Neural crest cell (in vitro differentiated cells): ENCODE measurements at regions not wholly inside any gene's neighbourhood (a gene's known extent, or its start where the extent isn't known, plus 50 kb on each side); places are given as distances from the start of the nearest gene placed in this dataset.

Experiments
- DNase-seq: peaks from one replicate; pipeline ENCODE4 v3.0.0; 2021; ENCODE audit warnings: low read depth, mixed read lengths, low spot score
- H3K27ac Mint-ChIP-seq: one replicate; pipeline ENCODE4 v1.8.0; 2021; ENCODE audit warnings: mild to moderate bottlenecking, mixed read lengths; ENCODE audit not compliant: unreplicated experiment
- H3K27me3 Mint-ChIP-seq: 2 replicates; pipeline ENCODE4 v1.8.0; 2021; ENCODE audit warnings: low read depth, mild to moderate bottlenecking, mixed read lengths
- H3K36me3 Mint-ChIP-seq: 2 replicates; pipeline ENCODE4 v1.8.0; 2021; ENCODE audit warnings: low read depth, mild to moderate bottlenecking, mixed read lengths
- H3K4me1 Mint-ChIP-seq: 2 replicates; pipeline ENCODE4 v1.8.0; 2021; ENCODE audit warnings: mixed read lengths
- H3K4me3 Mint-ChIP-seq: one replicate; pipeline ENCODE4 v1.8.0; 2021; ENCODE audit warnings: mild to moderate bottlenecking, mixed read lengths
- H3K9me3 Mint-ChIP-seq: 2 replicates; pipeline ENCODE4 v1.8.0; 2021; ENCODE audit warnings: mixed read lengths
- TF ChIP-seq, protein P1 (sequence below): fragments of 200-600 bp; sonication (generic); conservative IDR thresholded peaks from 2 replicates; pipeline ENCODE4 v1.5.0; 2021; ENCODE audit warnings: antibody characterized with exemption, mild to moderate bottlenecking

DNA sequence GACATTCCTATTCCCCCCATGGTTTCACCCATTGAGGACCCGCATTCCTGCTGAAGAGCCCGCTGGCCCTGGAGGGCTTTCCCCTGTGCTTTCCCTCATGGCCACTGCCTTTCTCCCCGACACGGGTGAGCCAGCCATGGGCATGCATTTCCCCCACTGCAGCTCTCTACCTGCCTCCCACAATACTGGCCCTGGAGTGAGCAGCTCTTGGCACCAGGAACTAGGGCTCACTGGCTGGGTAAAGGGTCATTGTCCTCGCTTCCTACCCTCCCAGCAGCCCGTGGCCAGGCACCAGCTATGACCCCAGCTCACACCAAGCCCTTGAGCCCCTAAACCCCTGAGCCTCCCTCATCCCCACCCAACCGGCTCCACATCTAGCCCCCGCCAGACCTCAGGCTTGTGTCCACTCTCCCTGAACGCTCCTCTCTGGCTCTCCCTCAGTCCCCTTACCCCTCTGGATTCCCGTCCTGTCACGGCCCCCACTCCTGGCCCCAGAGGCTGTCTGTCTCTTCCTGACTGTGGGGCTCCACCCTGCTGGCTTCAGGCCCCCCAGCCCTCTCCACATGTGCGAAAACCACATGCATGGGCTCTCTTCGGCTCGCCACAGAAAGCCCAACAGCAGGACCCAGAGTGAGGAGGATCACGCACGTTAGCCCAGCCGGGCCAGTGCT is 199.8 kb downstream of the ZFP36L2 start:
- Mint-ChIP-seq H3K27ac (peak overlapping the region; percentile 59), H3K27me3 (no peaks in the 10 kb centered on the region), H3K4me3 (no peak overlapping the region), H3K4me1 (peaks cover 56% of the 10 kb centered on the region), H3K36me3 (peaks cover 6% of the 10 kb centered on the region), H3K9me3 (no peaks in the 10 kb centered on the region)
- TF ChIP-seq, protein P1, sequence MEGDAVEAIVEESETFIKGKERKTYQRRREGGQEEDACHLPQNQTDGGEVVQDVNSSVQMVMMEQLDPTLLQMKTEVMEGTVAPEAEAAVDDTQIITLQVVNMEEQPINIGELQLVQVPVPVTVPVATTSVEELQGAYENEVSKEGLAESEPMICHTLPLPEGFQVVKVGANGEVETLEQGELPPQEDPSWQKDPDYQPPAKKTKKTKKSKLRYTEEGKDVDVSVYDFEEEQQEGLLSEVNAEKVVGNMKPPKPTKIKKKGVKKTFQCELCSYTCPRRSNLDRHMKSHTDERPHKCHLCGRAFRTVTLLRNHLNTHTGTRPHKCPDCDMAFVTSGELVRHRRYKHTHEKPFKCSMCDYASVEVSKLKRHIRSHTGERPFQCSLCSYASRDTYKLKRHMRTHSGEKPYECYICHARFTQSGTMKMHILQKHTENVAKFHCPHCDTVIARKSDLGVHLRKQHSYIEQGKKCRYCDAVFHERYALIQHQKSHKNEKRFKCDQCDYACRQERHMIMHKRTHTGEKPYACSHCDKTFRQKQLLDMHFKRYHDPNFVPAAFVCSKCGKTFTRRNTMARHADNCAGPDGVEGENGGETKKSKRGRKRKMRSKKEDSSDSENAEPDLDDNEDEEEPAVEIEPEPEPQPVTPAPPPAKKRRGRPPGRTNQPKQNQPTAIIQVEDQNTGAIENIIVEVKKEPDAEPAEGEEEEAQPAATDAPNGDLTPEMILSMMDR = no peak
- DNase-seq = no peak

DNA sequence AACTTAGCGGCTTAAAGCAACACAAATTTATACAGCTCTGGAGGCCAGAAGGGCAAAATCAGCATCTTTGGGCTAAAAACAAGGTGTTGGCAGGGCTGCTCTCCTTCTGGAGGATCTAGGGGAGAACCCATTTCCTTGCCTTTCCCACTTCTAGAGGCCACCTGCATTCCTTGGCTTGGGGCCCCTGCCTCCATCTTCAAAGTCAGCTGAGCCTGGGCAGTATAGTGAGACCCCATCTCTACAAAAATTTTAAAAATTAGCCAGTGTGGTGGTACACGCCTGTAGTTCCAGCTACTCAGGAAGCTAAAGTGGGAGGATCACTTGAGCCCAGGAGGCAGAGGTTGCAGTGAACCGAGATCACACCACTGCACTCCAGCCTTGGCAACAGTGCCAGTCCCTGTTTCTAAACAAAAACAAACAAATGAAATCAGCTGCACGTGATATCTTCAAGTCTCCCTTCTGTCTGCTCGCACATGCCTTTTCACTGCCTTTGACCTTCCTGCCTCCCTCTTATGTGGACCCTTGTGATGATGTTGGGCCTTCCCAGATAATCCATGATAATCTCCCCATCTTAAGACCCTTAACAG is 200.6 kb downstream of the ZFP36L2 start:
- H3K27me3 Mint-ChIP-seq = no peaks in the 10 kb centered on the region
- peak overlapping the region; percentile 0 for H3K27ac Mint-ChIP-seq
- H3K4me1 Mint-ChIP-seq = peaks cover 59% of the 10 kb centered on the region
- H3K9me3 Mint-ChIP-seq = no peaks in the 10 kb centered on the region
- H3K4me3 Mint-ChIP-seq = no peak overlapping the region
- H3K36me3 Mint-ChIP-seq = peaks cover 10% of the 10 kb centered on the region
- no peak for DNase-seq
- TF ChIP-seq, protein P1 = no peak

DNA sequence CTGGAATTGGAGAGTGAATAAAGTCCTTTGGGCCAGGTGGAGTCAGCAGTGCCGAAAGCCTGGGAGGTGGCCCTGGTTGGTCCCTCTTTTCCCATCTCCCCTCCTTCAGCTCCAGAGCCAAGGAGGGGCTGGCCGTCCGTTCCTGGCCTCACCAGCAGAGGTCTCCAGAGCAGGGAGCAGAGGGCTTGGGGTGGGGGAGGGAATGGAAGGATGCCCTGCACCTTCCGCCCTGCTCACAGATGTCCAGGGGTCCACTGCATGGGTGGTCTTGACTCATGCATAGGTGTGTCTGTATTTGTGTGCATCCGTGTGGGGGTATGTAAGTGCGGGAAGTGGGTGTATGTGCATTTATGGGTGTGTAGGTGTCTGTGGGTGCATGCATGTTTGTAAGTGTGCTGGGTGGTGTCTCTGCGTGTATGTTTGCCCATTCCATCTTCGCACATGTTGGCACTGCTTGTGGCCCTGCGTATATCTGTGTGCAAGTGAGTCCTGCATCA is 201.8 kb downstream of the ZFP36L2 start:
- no peak overlapping the region for H3K4me3 Mint-ChIP-seq
- peak; percentile 70 for DNase-seq
- H3K4me1 Mint-ChIP-seq = peaks cover 59% of the 10 kb centered on the region
- H3K27ac Mint-ChIP-seq = no peak overlapping the region
- TF ChIP-seq, protein P1 = peak; percentile 65
- no peaks in the 10 kb centered on the region for H3K27me3 Mint-ChIP-seq
- peaks cover 2% of the 10 kb centered on the region for H3K9me3 Mint-ChIP-seq
- H3K36me3 Mint-ChIP-seq = peaks cover 10% of the 10 kb centered on the region

DNA sequence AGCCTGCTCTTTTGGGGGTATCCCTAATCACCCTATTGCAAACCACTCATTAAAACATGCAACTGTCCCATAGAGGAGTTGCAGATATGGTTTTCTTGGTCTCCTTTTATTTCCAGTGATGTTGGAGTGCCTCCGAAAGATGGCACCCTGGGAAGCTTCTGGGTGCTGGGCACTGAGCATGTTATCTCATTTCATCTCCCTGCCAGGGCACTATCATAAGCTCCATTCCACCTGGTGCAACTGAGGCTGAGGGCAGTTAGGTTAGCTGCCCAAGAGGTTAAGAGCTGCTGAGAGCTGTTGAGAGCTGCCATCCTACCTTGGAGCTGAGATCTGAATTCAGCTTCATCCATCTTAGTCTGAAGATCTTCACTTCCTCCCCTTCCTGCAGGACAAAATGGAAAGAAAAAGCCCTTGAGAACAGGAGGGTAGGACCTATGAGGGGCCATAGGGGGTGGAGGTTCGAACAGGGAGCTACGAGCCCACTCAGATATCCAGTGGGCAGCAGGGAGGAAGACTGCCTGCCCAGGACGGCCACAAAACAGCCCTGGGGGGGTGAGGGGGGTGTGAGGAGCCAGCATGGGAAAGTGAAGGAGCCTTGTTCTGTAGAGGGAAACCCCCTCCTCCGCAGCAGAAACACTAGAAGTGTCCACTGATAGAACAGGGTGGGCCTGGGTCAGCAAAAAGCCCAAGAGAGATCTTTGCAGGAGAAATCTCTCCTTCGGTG is 202.5 kb downstream of the ZFP36L2 start:
- no peak overlapping the region for H3K27ac Mint-ChIP-seq
- H3K4me3 Mint-ChIP-seq = no peak overlapping the region
- TF ChIP-seq, protein P1 = no peak

DNA sequence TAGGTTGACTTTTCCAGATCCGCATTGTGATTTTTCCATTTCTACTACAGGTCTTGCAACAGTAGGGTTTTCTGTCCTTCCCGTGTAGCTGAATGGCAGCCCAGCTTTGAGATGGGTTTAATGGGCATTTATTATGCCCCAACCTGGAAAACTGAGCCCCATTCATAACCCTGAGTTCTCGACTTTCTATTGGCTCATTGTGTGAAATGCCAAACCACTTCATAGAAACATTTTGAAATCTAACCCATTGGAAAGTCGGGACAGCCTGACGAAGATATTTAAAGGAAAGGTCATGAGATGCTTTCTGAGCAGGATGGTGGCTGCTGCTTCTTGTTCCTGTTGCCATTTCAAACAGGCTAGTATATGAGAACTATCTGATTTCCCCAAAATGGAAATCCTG is 203.5 kb downstream of the ZFP36L2 start:
- H3K4me3 Mint-ChIP-seq = no peak overlapping the region
- peaks cover 2% of the 10 kb centered on the region for H3K9me3 Mint-ChIP-seq
- TF ChIP-seq, protein P1 = no peak
- H3K36me3 Mint-ChIP-seq = peaks cover 10% of the 10 kb centered on the region
- DNase-seq = no peak
- H3K27ac Mint-ChIP-seq = no peak overlapping the region
- no peaks in the 10 kb centered on the region for H3K27me3 Mint-ChIP-seq
- peaks cover 66% of the 10 kb centered on the region for H3K4me1 Mint-ChIP-seq

More for the DNA sequence above, 202.5 kb downstream of the ZFP36L2 start:
- Mint-ChIP-seq H3K9me3 (peaks cover 2% of the 10 kb centered on the region), H3K36me3 (peaks cover 10% of the 10 kb centered on the region), H3K27me3 (no peaks in the 10 kb centered on the region), H3K4me1 (peaks cover 60% of the 10 kb centered on the region)
- DNase-seq = no peak
